Calu3 (cell line): ENCODE measurements at regions not wholly inside any gene's neighbourhood (a gene's known extent, or its start where the extent isn't known, plus 50 kb on each side); places are given as distances from the start of the nearest gene placed in this dataset.

Source experiments
- BruUV-seq: library from RNA; stranded (reverse); fragments of 400-500 nt; replicated peaks from 2 replicates; lab custom pipeline; 2021; lab: Mats Ljungman, UMichigan
- CTCF ChIA-PET: fragments of 300-600 bp; sonication (Branson Sonifier 250); formaldehyde crosslinking; loops from one replicate; lab custom pipeline; 2022; ENCODE audit warnings: antibody characterized with exemption; lab: Charles Lee
- DNase-seq: peaks from one replicate; pipeline ENCODE4 v3.0.0; 2022
- H3K27ac Mint-ChIP-seq: one replicate; pipeline ENCODE4 v1.8.0; 2022; ENCODE audit warnings: mixed read lengths; ENCODE audit not compliant: unreplicated experiment
- H3K27me3 Mint-ChIP-seq: one replicate; pipeline ENCODE4 v1.8.0; 2022; ENCODE audit warnings: mixed read lengths; ENCODE audit not compliant: unreplicated experiment
- H3K36me3 Mint-ChIP-seq: one replicate; pipeline ENCODE4 v1.8.0; 2022; ENCODE audit warnings: mild to moderate bottlenecking, moderate library complexity, mixed read lengths; ENCODE audit not compliant: insufficient read depth, unreplicated experiment
- H3K4me1 Mint-ChIP-seq: one replicate; pipeline ENCODE4 v1.8.0; 2022; ENCODE audit warnings: mild to moderate bottlenecking, low read depth, mixed read lengths; ENCODE audit not compliant: unreplicated experiment
- H3K4me3 Mint-ChIP-seq: one replicate; pipeline ENCODE4 v1.8.0; 2022; ENCODE audit warnings: mild to moderate bottlenecking, low read depth, moderate library complexity, mixed read lengths; ENCODE audit not compliant: unreplicated experiment
- H3K9me3 Mint-ChIP-seq: one replicate; pipeline ENCODE4 v1.8.0; 2022; ENCODE audit warnings: low read depth, mixed read lengths; ENCODE audit not compliant: unreplicated experiment
- CTCF ChIP-seq: fragments of 200-600 bp; IDR thresholded peaks from one replicate; pipeline ENCODE4 v1.8.0; 2022; ENCODE audit warnings: antibody characterized with exemption; ENCODE audit not compliant: unreplicated experiment
- intact Hi-C: fragments of 100-400 bp; cut with micrococcal nuclease; formaldehyde crosslinking; loops from one replicate; pipeline ENCODE4 v1.10.0; 2022; ENCODE audit not compliant: unreplicated experiment

DNA sequence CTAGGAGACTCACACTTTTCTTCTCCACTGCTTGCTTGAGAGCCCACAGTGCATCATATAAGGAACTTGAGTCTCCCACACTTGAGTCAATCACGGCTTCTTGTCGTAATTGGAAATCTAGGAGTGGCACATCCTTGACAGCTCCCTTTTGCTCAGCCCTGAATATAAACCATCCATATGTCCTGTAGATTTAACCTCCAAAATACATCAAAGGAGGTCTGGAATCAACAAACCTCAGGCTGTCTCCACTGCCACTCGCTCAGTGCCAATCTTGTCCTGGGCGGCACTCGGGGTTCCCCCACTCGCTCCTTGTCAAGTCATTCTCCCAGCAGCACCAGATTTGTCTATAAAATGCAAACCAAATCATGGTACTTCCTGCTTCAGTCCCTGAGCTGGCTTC, 84.4 kb upstream of the UQCRFS1 start:
- no peaks in the 10 kb centered on the region for H3K4me1 Mint-ChIP-seq
- no TSS peak for BruUV-seq
- no peak overlapping the region for H3K27ac Mint-ChIP-seq
- peaks cover 76% of the 10 kb centered on the region for H3K27me3 Mint-ChIP-seq
- CTCF ChIA-PET: no interaction called here
- DNase-seq: no peak
- no peak for TF ChIP-seq CTCF
- no peaks in the 10 kb centered on the region for H3K9me3 Mint-ChIP-seq
- intact Hi-C loops: no loop called here
- no peaks in the 10 kb centered on the region for H3K36me3 Mint-ChIP-seq
- H3K4me3 Mint-ChIP-seq: no peak overlapping the region

GRCh38 chr19:29299416-29300380, 86.7 kb upstream of the UQCRFS1 start:
- CTCF ChIA-PET: no interaction called here
- no peak for DNase-seq
- no peak for TF ChIP-seq CTCF
- Mint-ChIP-seq H3K9me3 (no peaks in the 10 kb centered on the region), H3K27me3 (peaks cover 74% of the 10 kb centered on the region), H3K36me3 (no peaks in the 10 kb centered on the region), H3K4me1 (no peaks in the 10 kb centered on the region), H3K27ac (no peak overlapping the region), H3K4me3 (no peak overlapping the region)
- no TSS peak for BruUV-seq
- intact Hi-C loops: no loop called here

- intact Hi-C loops: no loop called here
- Mint-ChIP-seq H3K9me3 (no peaks in the 10 kb centered on the region), H3K4me3 (no peak overlapping the region), H3K27me3 (peaks cover 83% of the 10 kb centered on the region), H3K27ac (no peak overlapping the region), H3K36me3 (no peaks in the 10 kb centered on the region), H3K4me1 (no peaks in the 10 kb centered on the region)
- no TSS peak for BruUV-seq
- no peak for DNase-seq
- no peak for TF ChIP-seq CTCF
- CTCF ChIA-PET: no interaction called here
These were observed 89.3 kb upstream of the UQCRFS1 start for GRCh38 chr19:29302002-29302928.

DNA sequence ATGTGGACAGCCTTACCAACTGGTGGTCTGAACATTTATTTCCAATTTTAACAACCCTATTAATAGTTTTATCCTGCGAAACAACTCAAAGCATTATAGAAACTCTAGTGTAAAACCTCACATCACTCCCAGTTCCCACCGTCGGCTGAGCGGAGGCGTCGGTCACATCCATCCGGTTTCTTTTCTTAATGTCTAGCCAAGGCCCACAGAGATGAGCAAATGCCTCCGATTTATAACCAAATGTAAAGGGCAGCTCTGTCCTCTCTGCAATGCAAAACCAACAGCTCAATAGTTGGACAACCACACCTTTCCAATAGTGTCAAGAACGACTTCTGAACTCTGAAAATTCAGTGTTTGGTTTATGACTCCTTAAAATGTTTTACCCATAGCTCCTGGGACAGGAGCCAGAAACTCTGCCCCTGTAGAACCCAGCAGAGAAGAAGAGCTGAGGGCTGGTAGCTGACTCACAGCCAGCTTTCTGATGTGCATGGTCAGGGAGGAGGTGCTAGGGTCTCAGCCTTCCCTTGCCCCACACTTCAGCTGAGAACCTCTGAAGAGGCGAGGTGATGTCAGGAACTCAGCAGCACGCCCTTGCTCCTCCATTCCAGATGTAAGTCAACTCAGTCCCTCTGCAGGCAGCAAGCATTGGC, 90.2 kb upstream of the UQCRFS1 start:
- H3K27me3 Mint-ChIP-seq: peaks cover 83% of the 10 kb centered on the region
- no peaks in the 10 kb centered on the region for H3K9me3 Mint-ChIP-seq
- no peaks in the 10 kb centered on the region for H3K36me3 Mint-ChIP-seq

More for the DNA sequence above, 90.2 kb upstream of the UQCRFS1 start:
- CTCF ChIA-PET: no interaction called here
- Mint-ChIP-seq H3K4me1 (no peaks in the 10 kb centered on the region), H3K4me3 (no peak overlapping the region), H3K27ac (no peak overlapping the region)
- no peak for TF ChIP-seq CTCF
- no peak for DNase-seq
- no TSS peak for BruUV-seq
- intact Hi-C loops: no loop called here
